Neutrophil (primary cell): ENCODE measurements at regions not wholly inside any gene's neighbourhood (a gene's known extent, or its start where the extent isn't known, plus 50 kb on each side); places are given as distances from the start of the nearest gene placed in this dataset.

Experiments
- H3K27ac ChIP-seq: fragments of 200-600 bp; sonication (generic); 2 replicates; pipeline ENCODE4 v1.5.1; 2016; ENCODE audit warnings: mild to moderate bottlenecking, moderate library complexity
- H3K27me3 ChIP-seq: fragments of 200-600 bp; sonication (generic); 2 replicates; pipeline ENCODE4 v1.6.0; 2016; ENCODE audit warnings: mild to moderate bottlenecking
- H3K36me3 ChIP-seq: fragments of 200-600 bp; sonication (generic); 2 replicates; pipeline ENCODE4 v1.5.1; 2017
- H3K4me1 ChIP-seq, 2 experiments: fragments of 200-600 bp in 1 of 2; sonication (generic) in 1 of 2; 1 replicate in 1 of 2; 2 replicates in 1 of 2; pipeline versions ENCODE4 v1.5.1 to v1.6.1; 2013 to 2016; ENCODE audit warnings: low read depth in 1 of 2, low read length in 1 of 2, mild to moderate bottlenecking in 1 of 2, moderate library complexity in 1 of 2; ENCODE audit not compliant: control insufficient read depth in 1 of 2, insufficient read depth in 1 of 2
- H3K4me3 ChIP-seq, 2 experiments: fragments of 200-600 bp in 1 of 2; sonication (generic) in 1 of 2; 1 replicate in 1 of 2; 2 replicates in 1 of 2; pipeline ENCODE4 v1.5.1; 2013 to 2016; ENCODE audit warnings: low read depth in 1 of 2, low read length in 1 of 2, mild to moderate bottlenecking in 1 of 2, moderate library complexity in 1 of 2
- H3K9me3 ChIP-seq: fragments of 200-600 bp; sonication (generic); 2 replicates; pipeline ENCODE4 v1.5.1; 2016
- CTCF ChIP-seq: fragments of 200-600 bp; sonication (generic); IDR thresholded peaks from 2 replicates; pipeline ENCODE4 v1.5.1; 2016; ENCODE audit warnings: antibody characterized with exemption

GRCh38 chr20:12762725-12763124 is 246.0 kb upstream of the SPTLC3 start:
- Histone ChIP-seq H3K4me1 (no peaks in the 10 kb centered on the region), H3K9me3 (no peaks in the 10 kb centered on the region), H3K4me3 (no peak overlapping the region), H3K27ac (no peak overlapping the region), H3K36me3 (no peaks in the 10 kb centered on the region), H3K27me3 (no peaks in the 10 kb centered on the region)
- no peak for TF ChIP-seq CTCF

GRCh38 chr20:12763406-12763805 is 245.4 kb upstream of the SPTLC3 start:
- TF ChIP-seq CTCF, result no peak
- Histone ChIP-seq H3K27me3 (no peaks in the 10 kb centered on the region), H3K4me3 (no peak overlapping the region), H3K9me3 (no peaks in the 10 kb centered on the region), H3K27ac (no peak overlapping the region), H3K36me3 (no peaks in the 10 kb centered on the region), H3K4me1 (no peaks in the 10 kb centered on the region)

GRCh38 chr20:12764053-12764452 is 244.7 kb upstream of the SPTLC3 start:
- Histone ChIP-seq H3K9me3 (no peaks in the 10 kb centered on the region), H3K27ac (no peak overlapping the region), H3K4me3 (no peak overlapping the region), H3K36me3 (no peaks in the 10 kb centered on the region), H3K27me3 (no peaks in the 10 kb centered on the region), H3K4me1 (no peaks in the 10 kb centered on the region)
- no peak for TF ChIP-seq CTCF

- Histone ChIP-seq H3K9me3 (no peaks in the 10 kb centered on the region), H3K27ac (no peak overlapping the region), H3K4me3 (no peak overlapping the region), H3K27me3 (no peaks in the 10 kb centered on the region), H3K36me3 (no peaks in the 10 kb centered on the region), H3K4me1 (no peaks in the 10 kb centered on the region)
- no peak for TF ChIP-seq CTCF
These were observed 243.9 kb upstream of the SPTLC3 start for GRCh38 chr20:12764851-12765250.

GRCh38 chr20:12773936-12774335 is 234.8 kb upstream of the SPTLC3 start:
- Histone ChIP-seq H3K27ac (no peak overlapping the region), H3K4me1 (no peaks in the 10 kb centered on the region), H3K36me3 (no peaks in the 10 kb centered on the region), H3K9me3 (no peaks in the 10 kb centered on the region), H3K4me3 (no peak overlapping the region), H3K27me3 (no peaks in the 10 kb centered on the region)
- TF ChIP-seq CTCF, result no peak

GRCh38 chr20:12775041-12775440 is 233.7 kb upstream of the SPTLC3 start:
- H3K36me3 ChIP-seq, result no peaks in the 10 kb centered on the region
- no peak for TF ChIP-seq CTCF
- no peak overlapping the region for H3K4me3 ChIP-seq
- no peak overlapping the region for H3K27ac ChIP-seq
- no peaks in the 10 kb centered on the region for H3K9me3 ChIP-seq
- H3K27me3 ChIP-seq, result no peaks in the 10 kb centered on the region
- H3K4me1 ChIP-seq, result no peaks in the 10 kb centered on the region
